Tibial nerve (tissue), 3 donors: ENCODE measurements at regions not wholly inside any gene's neighbourhood (a gene's known extent, or its start where the extent isn't known, plus 50 kb on each side); places are given as distances from the start of the nearest gene placed in this dataset.

ENCODE experiments used
- POLR2A ChIP-seq, 2 donors: fragments of 450-650 bp; IDR thresholded peaks; one replicate each; pipeline ENCODE4 v1.6.1; 2017; ENCODE audit warnings: antibody characterized with exemption in 2 of 2, mild to moderate bottlenecking in 2 of 2, moderate library complexity in 2 of 2
- TF ChIP-seq, protein P1 (sequence below), 5 experiments: fragments of 200-600 bp in 3 of 5; fragments of 450-650 bp in 2 of 5; sonication (generic) in 3 of 5; IDR thresholded peaks; one replicate each; pipeline ENCODE4 v1.5.1; 2016 to 2019; ENCODE audit warnings: antibody characterized with exemption in 5 of 5, mild to moderate bottlenecking in 3 of 5, moderate library complexity in 2 of 5

DNA sequence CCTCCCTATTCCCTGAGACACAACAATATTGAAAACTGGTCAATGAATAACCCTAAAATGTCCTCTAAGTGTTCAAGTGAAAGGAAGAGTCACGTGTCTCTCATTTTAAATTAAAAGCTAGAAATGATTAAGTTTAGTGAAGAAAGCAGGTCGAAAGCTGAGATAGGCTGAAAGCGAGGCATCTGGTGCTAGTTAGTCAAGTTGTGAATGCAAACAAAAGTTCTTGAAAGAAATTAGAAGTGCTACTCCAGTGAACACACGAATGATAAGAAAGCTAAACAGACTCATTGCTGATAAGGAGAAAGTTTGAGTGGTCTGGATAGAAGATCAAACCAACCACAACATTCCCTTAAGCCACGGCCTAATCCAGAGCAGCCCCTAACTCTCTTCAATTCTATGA lies 99.4 kb upstream of the ZNF507 start:
- TF ChIP-seq, protein P1, sequence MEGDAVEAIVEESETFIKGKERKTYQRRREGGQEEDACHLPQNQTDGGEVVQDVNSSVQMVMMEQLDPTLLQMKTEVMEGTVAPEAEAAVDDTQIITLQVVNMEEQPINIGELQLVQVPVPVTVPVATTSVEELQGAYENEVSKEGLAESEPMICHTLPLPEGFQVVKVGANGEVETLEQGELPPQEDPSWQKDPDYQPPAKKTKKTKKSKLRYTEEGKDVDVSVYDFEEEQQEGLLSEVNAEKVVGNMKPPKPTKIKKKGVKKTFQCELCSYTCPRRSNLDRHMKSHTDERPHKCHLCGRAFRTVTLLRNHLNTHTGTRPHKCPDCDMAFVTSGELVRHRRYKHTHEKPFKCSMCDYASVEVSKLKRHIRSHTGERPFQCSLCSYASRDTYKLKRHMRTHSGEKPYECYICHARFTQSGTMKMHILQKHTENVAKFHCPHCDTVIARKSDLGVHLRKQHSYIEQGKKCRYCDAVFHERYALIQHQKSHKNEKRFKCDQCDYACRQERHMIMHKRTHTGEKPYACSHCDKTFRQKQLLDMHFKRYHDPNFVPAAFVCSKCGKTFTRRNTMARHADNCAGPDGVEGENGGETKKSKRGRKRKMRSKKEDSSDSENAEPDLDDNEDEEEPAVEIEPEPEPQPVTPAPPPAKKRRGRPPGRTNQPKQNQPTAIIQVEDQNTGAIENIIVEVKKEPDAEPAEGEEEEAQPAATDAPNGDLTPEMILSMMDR (IDR thresholded peaks at IDR 0.05), result no peak
- no peak for TF ChIP-seq POLR2A (IDR thresholded peaks at IDR 0.05)
